Panc1 (cell line): ENCODE measurements at regions not wholly inside any gene's neighbourhood (a gene's known extent, or its start where the extent isn't known, plus 50 kb on each side); places are given as distances from the start of the nearest gene placed in this dataset.

Experiments used
- POLR2AphosphoS5 ChIP-seq: IDR thresholded peaks from 2 replicates; pipeline ENCODE4 v1.6.1; 2012; ENCODE audit warnings: mild to moderate bottlenecking, low read depth, low read length, moderate library complexity
- SIN3A ChIP-seq: IDR thresholded peaks from 2 replicates; pipeline ENCODE4 v1.6.1; 2012; ENCODE audit warnings: low read depth, mild to moderate bottlenecking, low read length, moderate library complexity, borderline replicate concordance; ENCODE audit not compliant: insufficient read depth
- TCF7L2 ChIP-seq: IDR thresholded peaks from 2 replicates; pipeline ENCODE4 v1.6.1; 2011; ENCODE audit warnings: mild to moderate bottlenecking, low read depth, low read length, inconsistent platforms
- TF ChIP-seq, protein P1 (sequence below): fragments of 450-650 bp; IDR thresholded peaks from 2 replicates; pipeline ENCODE4 v1.5.1; 2017; ENCODE audit warnings: mild to moderate bottlenecking
- TF ChIP-seq, protein P2 (sequence below), 2 experiments: IDR thresholded peaks; 2 replicates each; pipeline ENCODE4 v1.6.1; 2011 to 2012; ENCODE audit warnings: low read depth in 2 of 2, control low read depth in 1 of 2, low read length in 1 of 2, mild to moderate bottlenecking in 1 of 2, moderate library complexity in 1 of 2; ENCODE audit not compliant: insufficient read depth in 1 of 2

DNA sequence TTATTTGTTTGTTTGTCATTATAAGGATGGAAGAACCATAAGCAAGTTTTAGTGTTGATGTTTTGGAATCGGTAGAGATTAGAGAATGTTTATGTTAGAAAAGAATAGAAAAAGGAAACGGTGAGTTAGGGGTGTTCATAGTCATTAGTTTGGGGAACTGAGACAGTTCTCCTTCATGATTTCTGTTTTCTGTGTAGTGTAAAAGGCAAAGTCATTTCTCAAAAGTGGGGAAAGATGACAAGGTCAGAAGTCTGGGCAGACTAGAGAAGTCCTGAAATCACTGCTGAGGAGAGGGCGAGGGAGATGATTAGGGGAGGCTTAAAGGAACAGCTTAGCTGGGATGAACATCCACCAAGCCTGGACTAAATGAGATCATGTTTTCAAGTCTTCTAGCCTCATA, 498.9 kb downstream of the TTLL7 start:
- no peak for TF ChIP-seq POLR2AphosphoS5
- TF ChIP-seq, protein P1, sequence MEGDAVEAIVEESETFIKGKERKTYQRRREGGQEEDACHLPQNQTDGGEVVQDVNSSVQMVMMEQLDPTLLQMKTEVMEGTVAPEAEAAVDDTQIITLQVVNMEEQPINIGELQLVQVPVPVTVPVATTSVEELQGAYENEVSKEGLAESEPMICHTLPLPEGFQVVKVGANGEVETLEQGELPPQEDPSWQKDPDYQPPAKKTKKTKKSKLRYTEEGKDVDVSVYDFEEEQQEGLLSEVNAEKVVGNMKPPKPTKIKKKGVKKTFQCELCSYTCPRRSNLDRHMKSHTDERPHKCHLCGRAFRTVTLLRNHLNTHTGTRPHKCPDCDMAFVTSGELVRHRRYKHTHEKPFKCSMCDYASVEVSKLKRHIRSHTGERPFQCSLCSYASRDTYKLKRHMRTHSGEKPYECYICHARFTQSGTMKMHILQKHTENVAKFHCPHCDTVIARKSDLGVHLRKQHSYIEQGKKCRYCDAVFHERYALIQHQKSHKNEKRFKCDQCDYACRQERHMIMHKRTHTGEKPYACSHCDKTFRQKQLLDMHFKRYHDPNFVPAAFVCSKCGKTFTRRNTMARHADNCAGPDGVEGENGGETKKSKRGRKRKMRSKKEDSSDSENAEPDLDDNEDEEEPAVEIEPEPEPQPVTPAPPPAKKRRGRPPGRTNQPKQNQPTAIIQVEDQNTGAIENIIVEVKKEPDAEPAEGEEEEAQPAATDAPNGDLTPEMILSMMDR, result no peak
- TF ChIP-seq SIN3A, result no peak
- TF ChIP-seq, protein P2, sequence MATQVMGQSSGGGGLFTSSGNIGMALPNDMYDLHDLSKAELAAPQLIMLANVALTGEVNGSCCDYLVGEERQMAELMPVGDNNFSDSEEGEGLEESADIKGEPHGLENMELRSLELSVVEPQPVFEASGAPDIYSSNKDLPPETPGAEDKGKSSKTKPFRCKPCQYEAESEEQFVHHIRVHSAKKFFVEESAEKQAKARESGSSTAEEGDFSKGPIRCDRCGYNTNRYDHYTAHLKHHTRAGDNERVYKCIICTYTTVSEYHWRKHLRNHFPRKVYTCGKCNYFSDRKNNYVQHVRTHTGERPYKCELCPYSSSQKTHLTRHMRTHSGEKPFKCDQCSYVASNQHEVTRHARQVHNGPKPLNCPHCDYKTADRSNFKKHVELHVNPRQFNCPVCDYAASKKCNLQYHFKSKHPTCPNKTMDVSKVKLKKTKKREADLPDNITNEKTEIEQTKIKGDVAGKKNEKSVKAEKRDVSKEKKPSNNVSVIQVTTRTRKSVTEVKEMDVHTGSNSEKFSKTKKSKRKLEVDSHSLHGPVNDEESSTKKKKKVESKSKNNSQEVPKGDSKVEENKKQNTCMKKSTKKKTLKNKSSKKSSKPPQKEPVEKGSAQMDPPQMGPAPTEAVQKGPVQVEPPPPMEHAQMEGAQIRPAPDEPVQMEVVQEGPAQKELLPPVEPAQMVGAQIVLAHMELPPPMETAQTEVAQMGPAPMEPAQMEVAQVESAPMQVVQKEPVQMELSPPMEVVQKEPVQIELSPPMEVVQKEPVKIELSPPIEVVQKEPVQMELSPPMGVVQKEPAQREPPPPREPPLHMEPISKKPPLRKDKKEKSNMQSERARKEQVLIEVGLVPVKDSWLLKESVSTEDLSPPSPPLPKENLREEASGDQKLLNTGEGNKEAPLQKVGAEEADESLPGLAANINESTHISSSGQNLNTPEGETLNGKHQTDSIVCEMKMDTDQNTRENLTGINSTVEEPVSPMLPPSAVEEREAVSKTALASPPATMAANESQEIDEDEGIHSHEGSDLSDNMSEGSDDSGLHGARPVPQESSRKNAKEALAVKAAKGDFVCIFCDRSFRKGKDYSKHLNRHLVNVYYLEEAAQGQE (IDR thresholded peaks at IDR 0.05; ENCODE audit: insufficient read depth in 1 of 2, low read depth in 2 of 2, low read length in 1 of 2), result no peak
- no peak for TF ChIP-seq TCF7L2
